HG03354 (cell line): ENCODE measurements at regions not wholly inside any gene's neighbourhood (a gene's known extent, or its start where the extent isn't known, plus 50 kb on each side); places are given as distances from the start of the nearest gene placed in this dataset.
"Not testable (repeated sequence)": the region's sequence is repeated elsewhere in the genome, so short reads cannot be mapped to it uniquely, and the experiment has no call there.

Experiments used
- ATAC-seq: cut with Tn5 transposase; IDR thresholded peaks from one replicate; pipeline ENCODE4 v1.9.1; 2021; ENCODE audit warnings: mild to moderate bottlenecking; ENCODE audit not compliant: unreplicated experiment, poor library complexity, severe bottlenecking

DNA sequence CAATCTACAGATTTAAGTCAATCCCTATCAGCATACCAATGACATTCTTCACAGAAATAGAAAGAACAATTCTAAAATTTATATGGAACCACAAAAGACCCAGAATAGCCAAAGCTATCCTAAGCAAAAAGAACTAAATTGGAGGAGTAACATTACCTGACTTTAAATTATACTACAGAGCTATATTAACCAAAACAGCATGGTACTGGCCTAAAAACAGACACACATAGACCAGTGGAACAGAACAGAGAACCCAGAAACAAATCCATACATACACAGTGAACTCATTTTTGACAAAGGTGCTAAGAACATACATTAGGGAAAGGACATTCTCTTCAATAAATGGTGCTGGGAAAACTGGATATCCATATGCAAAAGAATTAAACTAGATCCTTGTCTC, 68.6 kb upstream of the HES1 start:
- ATAC-seq: not testable (repeated sequence)

DNA sequence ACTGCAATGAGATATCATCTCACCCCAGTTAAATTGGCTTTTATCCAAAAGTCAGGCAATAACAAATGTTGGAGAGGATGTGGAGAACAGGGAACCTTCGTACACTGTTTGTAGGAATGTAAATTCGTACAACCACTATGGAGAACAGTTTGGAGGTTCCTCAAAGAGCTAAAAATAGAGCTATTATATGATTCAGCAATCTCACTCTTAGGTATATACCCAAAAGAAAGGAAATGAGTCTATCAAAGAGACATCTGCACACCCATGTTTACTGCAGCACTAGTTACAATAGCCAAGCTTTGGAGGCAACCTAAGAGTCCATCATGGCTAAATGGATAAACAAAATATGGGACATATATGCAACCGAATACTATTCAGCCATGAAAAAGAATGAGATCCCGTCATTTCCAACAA, 68.0 kb upstream of the HES1 start:
- no peak for ATAC-seq

- ATAC-seq: no peak
Measured at GRCh38 chr3:194069421-194070219, 66.3 kb upstream of the HES1 start.

DNA sequence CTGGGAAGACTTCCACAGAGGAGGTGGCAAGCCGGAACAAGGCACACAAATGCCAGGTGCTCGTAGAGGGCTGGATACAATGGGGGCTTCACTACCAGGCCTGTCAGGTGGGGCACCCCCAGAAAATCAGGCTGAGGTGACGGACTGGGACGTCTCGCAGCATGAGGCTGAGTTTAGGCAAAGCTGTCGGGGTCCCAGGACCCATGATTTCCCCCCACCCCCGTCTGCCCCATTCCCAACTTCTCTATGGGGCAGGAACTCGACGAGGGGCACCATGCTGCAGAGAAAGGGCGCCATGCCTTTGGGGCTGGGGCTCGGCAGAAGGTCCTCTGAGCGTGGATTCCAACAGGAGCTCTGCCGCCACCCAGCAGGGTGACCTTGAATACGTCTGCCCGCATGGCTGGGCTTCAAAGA, 65.7 kb upstream of the HES1 start:
- no peak for ATAC-seq

- ATAC-seq: peak; percentile 94
Measured at GRCh38 chr3:194070634-194071409, 65.1 kb upstream of the HES1 start.

- no peak for ATAC-seq
Measured at GRCh38 chr3:194072097-194072428, 63.9 kb upstream of the HES1 start.

- no peak for ATAC-seq
Measured at GRCh38 chr3:194072691-194073279, 63.2 kb upstream of the HES1 start.

- ATAC-seq: no peak
Measured at GRCh38 chr3:194073926-194074325, 62.0 kb upstream of the HES1 start.

GRCh38 chr3:194075088-194075615, 60.8 kb upstream of the HES1 start:
- no peak for ATAC-seq

DNA sequence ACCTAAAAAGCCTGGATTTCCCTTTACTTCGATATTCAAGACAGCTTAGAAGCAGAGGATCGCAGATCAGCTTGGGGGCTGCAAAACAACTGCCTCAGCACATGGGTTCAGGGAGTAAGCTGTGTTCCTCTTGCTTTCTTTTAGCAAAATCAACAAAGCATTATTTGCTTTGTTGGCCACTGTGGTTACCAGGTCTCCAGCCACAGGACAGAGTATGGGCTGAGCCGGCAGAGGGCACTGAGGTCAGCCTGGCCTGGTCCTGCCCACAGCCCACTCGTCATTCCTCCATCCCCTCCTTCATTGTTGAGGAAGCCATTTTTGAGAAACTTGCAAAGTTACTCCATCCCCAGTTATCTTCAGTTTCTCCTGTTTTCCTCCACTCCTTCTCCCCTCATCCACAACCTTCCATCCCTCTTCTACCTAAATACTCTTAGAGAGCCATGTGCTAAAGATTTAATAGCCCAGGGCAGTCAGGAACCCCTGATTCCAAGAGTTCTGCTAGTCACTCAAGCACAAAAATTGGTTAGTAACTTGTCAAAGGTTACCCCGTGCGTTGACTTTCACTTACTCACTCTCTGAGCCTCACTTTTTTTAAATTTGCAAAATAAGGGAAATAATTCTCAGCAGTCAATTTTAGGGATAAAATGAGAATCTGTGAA, 60.0 kb upstream of the HES1 start:
- no peak for ATAC-seq

GRCh38 chr3:194076475-194076874, 59.5 kb upstream of the HES1 start:
- ATAC-seq: no peak

- ATAC-seq: no peak
Measured at GRCh38 chr3:194077602-194078001, 58.3 kb upstream of the HES1 start.

DNA sequence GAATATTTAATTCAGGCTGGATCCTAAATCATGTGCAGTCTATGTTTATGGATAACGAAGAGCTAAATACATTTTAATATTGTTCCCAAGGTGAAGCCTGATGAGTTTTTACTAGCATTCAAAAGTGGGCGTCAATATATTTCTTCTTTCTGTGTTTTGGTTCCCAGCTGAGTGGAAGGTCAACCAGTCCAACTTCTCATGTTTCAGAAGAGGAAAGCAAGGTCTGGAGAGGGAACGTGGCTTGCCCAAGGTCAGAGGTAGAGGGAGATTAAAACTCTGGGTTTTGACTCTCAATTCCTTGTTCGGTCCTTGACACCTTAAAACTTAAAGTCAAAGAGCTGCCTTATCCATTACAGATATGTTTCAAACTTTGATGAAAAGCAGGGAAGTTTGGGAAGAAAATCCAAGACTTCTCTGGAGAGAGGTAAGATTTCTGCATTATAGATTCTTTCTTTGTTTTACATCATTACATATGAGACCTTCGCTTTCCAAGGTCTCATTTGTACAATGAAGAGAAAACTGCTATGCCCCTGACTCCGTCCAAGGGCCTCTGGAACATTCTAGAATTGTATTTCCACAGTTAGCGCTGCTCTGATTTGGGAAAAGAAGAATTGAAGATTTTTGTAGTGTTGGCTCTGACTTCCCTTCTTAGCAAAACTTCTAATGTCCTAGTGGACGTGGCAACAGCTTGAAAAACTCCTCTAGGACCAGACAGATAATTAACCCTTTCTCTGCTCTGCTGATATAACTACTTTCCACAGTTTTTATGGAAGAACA, 57.7 kb upstream of the HES1 start:
- no peak for ATAC-seq

DNA sequence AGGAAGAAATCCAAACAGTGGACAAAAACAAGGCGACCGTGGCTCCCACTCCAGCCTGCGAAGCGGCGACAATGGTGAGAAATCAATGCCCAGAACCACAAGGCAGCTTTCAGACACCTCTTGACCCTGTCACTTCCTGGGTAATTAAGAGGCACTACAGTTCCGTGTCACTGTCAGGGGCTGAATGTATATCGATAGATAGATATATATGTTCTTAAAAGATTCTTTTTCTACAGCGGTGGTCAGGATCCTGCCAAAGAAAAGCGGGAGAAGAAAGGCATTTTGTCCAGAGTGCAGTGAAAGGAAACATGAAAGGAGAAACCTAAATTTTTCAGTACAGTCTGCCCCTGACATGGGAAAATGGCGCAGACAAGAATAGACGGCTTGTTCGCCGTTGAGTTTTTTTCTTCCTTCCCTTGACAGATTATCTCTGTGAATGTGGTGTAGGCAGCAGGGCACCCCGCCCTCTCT, 56.2 kb upstream of the HES1 start:
- no peak for ATAC-seq

- no peak for ATAC-seq
Measured at GRCh38 chr3:194080436-194080835, 55.5 kb upstream of the HES1 start.

DNA sequence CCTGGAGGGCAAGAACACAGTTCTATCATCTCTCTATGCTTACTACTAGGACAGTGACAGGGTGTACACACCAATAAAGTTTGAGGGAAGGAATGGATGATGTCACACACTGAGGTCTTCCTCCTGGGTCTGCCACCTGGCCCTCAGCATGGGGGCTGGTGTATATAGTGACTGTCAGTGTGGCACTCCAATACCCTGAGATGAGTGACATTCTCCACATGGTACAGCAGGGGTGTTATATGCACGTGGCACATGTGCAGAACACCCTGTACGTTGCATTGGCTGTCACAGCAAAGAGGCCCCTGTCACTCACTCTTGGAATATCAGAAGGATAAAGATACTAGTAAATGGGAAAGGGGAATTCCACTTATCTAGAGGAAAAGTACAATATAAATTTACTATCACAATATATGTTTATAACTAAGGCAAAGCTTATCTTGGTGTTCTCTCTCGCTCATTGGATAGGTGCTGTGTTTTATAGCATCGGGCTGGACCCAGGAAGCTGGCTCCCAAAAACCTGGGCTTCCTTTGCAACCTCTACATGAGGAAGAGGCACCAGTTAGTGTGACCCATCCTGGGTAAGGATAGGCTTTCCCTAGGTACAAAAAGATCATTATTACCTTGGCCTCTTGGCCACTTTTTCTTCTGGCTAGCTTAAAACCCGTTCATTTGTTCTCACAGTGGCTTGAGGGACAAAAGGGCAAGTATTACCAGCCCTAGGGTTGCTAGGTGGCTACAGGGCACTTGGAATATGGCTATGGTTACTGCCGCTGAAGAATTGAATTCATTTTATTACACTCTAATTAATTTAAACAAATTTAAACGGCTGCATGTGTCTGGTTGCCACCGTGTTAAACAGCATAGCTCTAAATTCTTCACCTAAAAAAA, 54.8 kb upstream of the HES1 start:
- ATAC-seq: no peak

DNA sequence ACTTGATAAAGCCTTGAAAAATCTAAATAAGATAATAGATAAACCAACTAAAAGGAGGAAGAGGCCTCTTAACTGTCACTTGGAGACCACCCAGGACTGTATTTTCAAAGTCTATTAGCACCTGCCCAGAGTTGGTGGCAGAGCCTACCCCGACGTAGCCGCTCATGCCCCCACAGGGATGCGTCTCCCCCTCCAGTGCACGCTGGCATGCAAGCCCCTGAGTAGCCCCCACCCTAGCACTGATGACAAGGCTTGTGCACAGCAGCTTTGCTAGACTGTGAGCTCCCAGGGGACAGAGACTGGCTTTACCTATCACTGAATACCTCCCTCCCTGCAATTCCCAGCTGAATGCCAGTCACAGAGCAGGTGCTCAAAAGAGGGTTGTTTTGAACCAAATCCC, 54.1 kb upstream of the HES1 start:
- ATAC-seq: no peak
